Breast epithelium (tissue), 4 donors: ENCODE measurements at regions not wholly inside any gene's neighbourhood (a gene's known extent, or its start where the extent isn't known, plus 50 kb on each side); places are given as distances from the start of the nearest gene placed in this dataset.

Experiments
- DNase-seq, 2 donors: peaks; one replicate each; pipeline ENCODE4 v3.0.0-alpha.2; 2019; ENCODE audit warnings: low spot score in 2 of 2
- H3K27ac ChIP-seq, 2 donors: fragments of 200-600 bp; sonication (generic) in 1 of 2; one replicate each; pipeline ENCODE4 v1.5.1; 2016 to 2019; ENCODE audit warnings: mild to moderate bottlenecking in 1 of 2
- H3K27me3 ChIP-seq, 2 donors: fragments of 200-600 bp; sonication (generic) in 1 of 2; one replicate each; pipeline versions ENCODE4 v1.5.1 to v1.6.0; 2017 to 2019; ENCODE audit warnings: control low read depth in 1 of 2, mild to moderate bottlenecking in 1 of 2
- H3K36me3 ChIP-seq: fragments of 200-600 bp; one replicate; pipeline ENCODE4 v1.5.1; 2019
- H3K4me1 ChIP-seq, 2 donors: fragments of 200-600 bp; sonication (generic); one replicate each; pipeline ENCODE4 v1.5.1; 2016 to 2019; ENCODE audit warnings: control low read depth in 1 of 2
- H3K4me3 ChIP-seq, 3 donors: fragments of 200-600 bp; sonication (generic); 1 replicate in 2 of 3; 2 replicates in 1 of 3; pipeline ENCODE4 v1.5.1; 2016 to 2019; ENCODE audit warnings: mild to moderate bottlenecking in 3 of 3, moderate library complexity in 2 of 3
- H3K9me3 ChIP-seq, 2 donors: fragments of 200-600 bp; sonication (generic) in 1 of 2; one replicate each; pipeline ENCODE4 v1.5.1; 2016 to 2019; ENCODE audit warnings: control low read depth in 1 of 2
- POLR2A ChIP-seq: fragments of 450-650 bp; IDR thresholded peaks from one replicate; pipeline ENCODE4 v1.6.1; 2016; ENCODE audit warnings: antibody characterized with exemption, mild to moderate bottlenecking, moderate library complexity
- POLR2AphosphoS5 ChIP-seq, 3 donors: sonication (generic); formaldehyde crosslinking; IDR thresholded peaks; one replicate each; pipeline ENCODE4 v1.6.1; 2017; ENCODE audit warnings: antibody characterized with exemption in 3 of 3
- intact Hi-C: fragments of 100-400 bp; cut with DNase I; formaldehyde crosslinking; loops from one replicate; pipeline ENCODE4 v1.15.1; 2023; ENCODE audit warnings: low total_unique reads
- TF ChIP-seq, protein P1 (sequence below), 3 donors: fragments of 450-650 bp; IDR thresholded peaks; one replicate each; pipeline ENCODE4 v1.5.1; 2016 to 2017; ENCODE audit warnings: antibody characterized with exemption in 3 of 3, mild to moderate bottlenecking in 3 of 3, moderate library complexity in 3 of 3

GRCh38 chr7:83708531-83708930, 59.6 kb upstream of the SEMA3E start:
- intact Hi-C loops: no loop called here
- H3K4me3 ChIP-seq: no peak overlapping the region
- no peak for DNase-seq
- H3K4me1 ChIP-seq: no peaks in the 10 kb centered on the region
- H3K27ac ChIP-seq: no peak overlapping the region
- no peaks in the 10 kb centered on the region for H3K36me3 ChIP-seq
- no peaks in the 10 kb centered on the region for H3K27me3 ChIP-seq
- peaks cover 0 to 10% of the 10 kb centered on the region in 2 donors for H3K9me3 ChIP-seq
- TF ChIP-seq POLR2A: no peak
- TF ChIP-seq, protein P1, sequence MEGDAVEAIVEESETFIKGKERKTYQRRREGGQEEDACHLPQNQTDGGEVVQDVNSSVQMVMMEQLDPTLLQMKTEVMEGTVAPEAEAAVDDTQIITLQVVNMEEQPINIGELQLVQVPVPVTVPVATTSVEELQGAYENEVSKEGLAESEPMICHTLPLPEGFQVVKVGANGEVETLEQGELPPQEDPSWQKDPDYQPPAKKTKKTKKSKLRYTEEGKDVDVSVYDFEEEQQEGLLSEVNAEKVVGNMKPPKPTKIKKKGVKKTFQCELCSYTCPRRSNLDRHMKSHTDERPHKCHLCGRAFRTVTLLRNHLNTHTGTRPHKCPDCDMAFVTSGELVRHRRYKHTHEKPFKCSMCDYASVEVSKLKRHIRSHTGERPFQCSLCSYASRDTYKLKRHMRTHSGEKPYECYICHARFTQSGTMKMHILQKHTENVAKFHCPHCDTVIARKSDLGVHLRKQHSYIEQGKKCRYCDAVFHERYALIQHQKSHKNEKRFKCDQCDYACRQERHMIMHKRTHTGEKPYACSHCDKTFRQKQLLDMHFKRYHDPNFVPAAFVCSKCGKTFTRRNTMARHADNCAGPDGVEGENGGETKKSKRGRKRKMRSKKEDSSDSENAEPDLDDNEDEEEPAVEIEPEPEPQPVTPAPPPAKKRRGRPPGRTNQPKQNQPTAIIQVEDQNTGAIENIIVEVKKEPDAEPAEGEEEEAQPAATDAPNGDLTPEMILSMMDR (IDR thresholded peaks at IDR 0.05): no peak

- no peak for TF ChIP-seq POLR2A
- TF ChIP-seq POLR2AphosphoS5 (IDR thresholded peaks at IDR 0.05): no peak
- TF ChIP-seq, protein P1 (IDR thresholded peaks at IDR 0.05): no peak
- Histone ChIP-seq H3K4me1 (no peaks in the 10 kb centered on the region), H3K4me3 (no peak overlapping the region), H3K27ac (no peak overlapping the region), H3K9me3 (peaks cover 0 to 6% of the 10 kb centered on the region in 2 donors), H3K27me3 (no peaks in the 10 kb centered on the region), H3K36me3 (no peaks in the 10 kb centered on the region)
- no peak for DNase-seq
- intact Hi-C loops: no loop called here
These were observed 55.6 kb upstream of the SEMA3E start for GRCh38 chr7:83704564-83704963.

GRCh38 chr7:83702446-83702845, 53.5 kb upstream of the SEMA3E start:
- no peak for DNase-seq
- H3K27ac ChIP-seq: no peak overlapping the region
- no peaks in the 10 kb centered on the region for H3K9me3 ChIP-seq
- TF ChIP-seq POLR2A (no peak), POLR2AphosphoS5 (IDR thresholded peaks at IDR 0.05) (no peak)
- TF ChIP-seq, protein P1 (IDR thresholded peaks at IDR 0.05): no peak
- no peaks in the 10 kb centered on the region for H3K27me3 ChIP-seq
- no peaks in the 10 kb centered on the region for H3K36me3 ChIP-seq
- H3K4me3 ChIP-seq: no peak overlapping the region
- intact Hi-C loops: no loop called here
- H3K4me1 ChIP-seq: no peaks in the 10 kb centered on the region

DNA sequence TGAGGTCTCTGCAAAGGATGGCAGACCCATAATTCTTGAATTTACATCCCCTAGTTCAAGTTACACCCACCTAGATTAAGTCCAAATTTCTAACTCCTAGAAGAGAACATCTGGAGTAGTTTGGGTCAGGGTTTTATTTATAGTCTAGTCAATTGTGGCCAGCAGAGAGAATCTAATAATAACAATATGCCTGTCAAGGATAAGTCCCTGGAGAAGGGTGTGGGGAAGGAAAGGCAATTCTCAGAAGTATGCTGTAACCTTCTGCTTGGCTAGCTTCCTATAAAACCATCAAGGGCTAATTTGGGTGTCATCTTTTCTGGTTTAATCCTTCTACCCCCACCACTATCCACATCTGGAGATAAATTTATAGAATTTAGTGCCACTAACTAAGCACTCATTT, 52.8 kb upstream of the SEMA3E start:
- no peak for TF ChIP-seq POLR2AphosphoS5 (IDR thresholded peaks at IDR 0.05)
- TF ChIP-seq POLR2A: no peak
- TF ChIP-seq, protein P1 (IDR thresholded peaks at IDR 0.05): no peak
- Histone ChIP-seq H3K36me3 (no peaks in the 10 kb centered on the region), H3K27me3 (no peaks in the 10 kb centered on the region), H3K9me3 (no peaks in the 10 kb centered on the region), H3K4me3 (no peak overlapping the region), H3K4me1 (no peaks in the 10 kb centered on the region), H3K27ac (no peak overlapping the region)
- DNase-seq: no peak
- intact Hi-C loops: no loop called here
